Glutamatergic neuron (in vitro differentiated cells): ENCODE measurements at regions not wholly inside any gene's neighbourhood (a gene's known extent, or its start where the extent isn't known, plus 50 kb on each side); places are given as distances from the start of the nearest gene placed in this dataset.
"Not testable (repeated sequence)": the region's sequence is repeated elsewhere in the genome, so short reads cannot be mapped to it uniquely, and the experiment has no call there.

Experiments
- DNase-seq: peaks from one replicate; pipeline ENCODE4 v3.0.0; 2022
- H3K27ac Mint-ChIP-seq: one replicate; pipeline ENCODE4 v1.8.0; 2020; ENCODE audit warnings: mild to moderate bottlenecking, mixed read lengths, inconsistent platforms; ENCODE audit not compliant: unreplicated experiment
- H3K27me3 Mint-ChIP-seq: one replicate; pipeline ENCODE4 v1.8.0; 2020; ENCODE audit warnings: mild to moderate bottlenecking, moderate library complexity, mixed read lengths, inconsistent platforms; ENCODE audit not compliant: unreplicated experiment
- H3K36me3 Mint-ChIP-seq: one replicate; pipeline ENCODE4 v1.8.0; 2020; ENCODE audit warnings: mild to moderate bottlenecking, mixed read lengths, inconsistent platforms; ENCODE audit not compliant: unreplicated experiment
- H3K4me1 Mint-ChIP-seq: one replicate; pipeline ENCODE4 v1.8.0; 2020; ENCODE audit warnings: mild to moderate bottlenecking, low read depth, mixed read lengths, inconsistent platforms; ENCODE audit not compliant: unreplicated experiment
- H3K4me3 Mint-ChIP-seq: one replicate; pipeline ENCODE4 v1.8.0; 2020; ENCODE audit warnings: mild to moderate bottlenecking, mixed read lengths, inconsistent platforms; ENCODE audit not compliant: unreplicated experiment
- H3K9me3 Mint-ChIP-seq: one replicate; pipeline ENCODE4 v1.8.0; 2020; ENCODE audit warnings: mild to moderate bottlenecking, moderate library complexity, mixed read lengths, inconsistent platforms; ENCODE audit not compliant: unreplicated experiment
- CTCF ChIP-seq: fragments of 200-600 bp; sonication (generic); IDR thresholded peaks from one replicate; pipeline ENCODE4 v1.5.0; 2021; ENCODE audit not compliant: partially characterized antibody, unreplicated experiment

- H3K27me3 Mint-ChIP-seq = peaks cover 2% of the 10 kb centered on the region
- no peak overlapping the region for H3K4me3 Mint-ChIP-seq
- no peak for TF ChIP-seq CTCF
- H3K9me3 Mint-ChIP-seq = no peaks in the 10 kb centered on the region
- H3K4me1 Mint-ChIP-seq = no peaks in the 10 kb centered on the region
- no peak overlapping the region for H3K27ac Mint-ChIP-seq
- DNase-seq = no peak
- H3K36me3 Mint-ChIP-seq = no peaks in the 10 kb centered on the region
Observed at GRCh38 chr5:163162645-163163044, 274.8 kb upstream of the CCNG1 start.

- no peak for TF ChIP-seq CTCF
- Mint-ChIP-seq H3K4me3 (no peak overlapping the region), H3K27ac (no peak overlapping the region), H3K36me3 (no peaks in the 10 kb centered on the region), H3K27me3 (peaks cover 2% of the 10 kb centered on the region), H3K9me3 (no peaks in the 10 kb centered on the region), H3K4me1 (no peaks in the 10 kb centered on the region)
- DNase-seq = no peak
Observed at GRCh38 chr5:163163858-163164257, 273.5 kb upstream of the CCNG1 start.

GRCh38 chr5:163165277-163165676, 272.1 kb upstream of the CCNG1 start:
- Mint-ChIP-seq H3K36me3 (no peaks in the 10 kb centered on the region), H3K27me3 (peaks cover 4% of the 10 kb centered on the region), H3K27ac (no peak overlapping the region), H3K4me1 (no peaks in the 10 kb centered on the region), H3K4me3 (no peak overlapping the region), H3K9me3 (no peaks in the 10 kb centered on the region)
- TF ChIP-seq CTCF = no peak
- no peak for DNase-seq

GRCh38 chr5:163170161-163170560, 267.2 kb upstream of the CCNG1 start:
- not testable (repeated sequence) for H3K4me1 Mint-ChIP-seq, H3K27me3 Mint-ChIP-seq, H3K27ac Mint-ChIP-seq, DNase-seq, H3K4me3 Mint-ChIP-seq, H3K36me3 Mint-ChIP-seq, H3K9me3 Mint-ChIP-seq

GRCh38 chr5:163172540-163173338, 264.7 kb upstream of the CCNG1 start:
- no peaks in the 10 kb centered on the region for H3K9me3 Mint-ChIP-seq
- no peaks in the 10 kb centered on the region for H3K36me3 Mint-ChIP-seq
- TF ChIP-seq CTCF = no peak
- no peaks in the 10 kb centered on the region for H3K4me1 Mint-ChIP-seq
- DNase-seq = no peak
- no peak overlapping the region for H3K4me3 Mint-ChIP-seq
- peaks cover 1% of the 10 kb centered on the region for H3K27me3 Mint-ChIP-seq
- no peak overlapping the region for H3K27ac Mint-ChIP-seq
